Fibroblast of mammary gland (primary cell): ENCODE measurements at regions not wholly inside any gene's neighbourhood (a gene's known extent, or its start where the extent isn't known, plus 50 kb on each side); places are given as distances from the start of the nearest gene placed in this dataset.
"Not testable (repeated sequence)": the region's sequence is repeated elsewhere in the genome, so short reads cannot be mapped to it uniquely, and the experiment has no call there.

Experiments
- DNase-seq: peaks from one replicate; pipeline ENCODE4 v3.0.0-alpha.2; 2010; ENCODE audit warnings: low read depth
- H3K4me3 ChIP-seq: 2 replicates; pipeline ENCODE4 v1.5.1; 2011; ENCODE audit warnings: low read depth, mild to moderate bottlenecking, low read length, moderate library complexity; ENCODE audit not compliant: control insufficient read depth
- TF ChIP-seq, protein P1 (sequence below): conservative IDR thresholded peaks from 2 replicates; pipeline ENCODE4 v1.5.1; 2011; ENCODE audit warnings: low read depth, low read length, inconsistent platforms; ENCODE audit not compliant: control insufficient read depth, insufficient read depth

DNA sequence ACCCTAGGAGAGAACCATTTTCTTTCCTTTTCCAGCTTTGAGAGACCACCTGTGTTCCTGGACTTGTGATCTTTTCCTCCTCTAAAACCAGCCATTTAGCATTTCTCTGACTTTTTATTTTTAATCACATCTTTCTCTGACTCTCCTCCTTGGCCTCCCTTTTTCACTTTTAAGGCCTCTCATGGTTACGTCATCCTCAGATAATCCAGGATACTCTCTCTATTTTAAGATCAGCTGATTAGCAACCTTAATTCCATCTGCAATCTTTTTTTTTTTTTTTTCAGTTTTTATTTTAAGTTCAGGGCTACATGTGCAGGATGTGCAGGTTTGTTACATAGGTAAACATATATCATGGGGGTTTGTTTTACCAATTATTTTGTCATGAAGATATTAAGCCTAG is 54.0 kb downstream of the RFPL4B start:
- no peak overlapping the region for H3K4me3 ChIP-seq
- TF ChIP-seq, protein P1, sequence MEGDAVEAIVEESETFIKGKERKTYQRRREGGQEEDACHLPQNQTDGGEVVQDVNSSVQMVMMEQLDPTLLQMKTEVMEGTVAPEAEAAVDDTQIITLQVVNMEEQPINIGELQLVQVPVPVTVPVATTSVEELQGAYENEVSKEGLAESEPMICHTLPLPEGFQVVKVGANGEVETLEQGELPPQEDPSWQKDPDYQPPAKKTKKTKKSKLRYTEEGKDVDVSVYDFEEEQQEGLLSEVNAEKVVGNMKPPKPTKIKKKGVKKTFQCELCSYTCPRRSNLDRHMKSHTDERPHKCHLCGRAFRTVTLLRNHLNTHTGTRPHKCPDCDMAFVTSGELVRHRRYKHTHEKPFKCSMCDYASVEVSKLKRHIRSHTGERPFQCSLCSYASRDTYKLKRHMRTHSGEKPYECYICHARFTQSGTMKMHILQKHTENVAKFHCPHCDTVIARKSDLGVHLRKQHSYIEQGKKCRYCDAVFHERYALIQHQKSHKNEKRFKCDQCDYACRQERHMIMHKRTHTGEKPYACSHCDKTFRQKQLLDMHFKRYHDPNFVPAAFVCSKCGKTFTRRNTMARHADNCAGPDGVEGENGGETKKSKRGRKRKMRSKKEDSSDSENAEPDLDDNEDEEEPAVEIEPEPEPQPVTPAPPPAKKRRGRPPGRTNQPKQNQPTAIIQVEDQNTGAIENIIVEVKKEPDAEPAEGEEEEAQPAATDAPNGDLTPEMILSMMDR = no peak
- no peak for DNase-seq

DNA sequence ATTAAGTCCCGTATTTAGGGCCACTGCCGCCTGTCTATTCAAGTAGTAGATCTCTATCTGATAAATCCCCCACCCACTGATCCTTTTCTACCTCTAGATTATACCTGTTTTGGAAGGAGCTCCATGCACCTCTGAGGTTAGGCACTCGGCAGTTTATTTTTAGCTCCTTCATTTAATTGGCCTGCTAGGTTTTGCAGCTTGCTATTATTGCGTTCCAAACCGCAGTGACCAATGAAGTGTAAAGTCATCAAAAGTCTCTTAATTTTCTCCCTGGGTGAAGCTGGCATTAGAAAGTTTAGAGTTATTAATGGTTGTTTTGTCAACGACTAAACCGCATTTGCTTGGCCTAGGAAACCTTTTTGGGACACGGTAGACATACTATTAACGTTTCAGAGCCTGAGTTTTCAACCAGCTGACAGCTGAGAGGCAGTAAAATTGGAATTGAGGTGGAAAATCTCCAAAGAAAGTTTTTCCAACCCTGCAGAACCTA is 60.0 kb downstream of the RFPL4B start:
- no peak for DNase-seq
- H3K4me3 ChIP-seq = no peak overlapping the region
- TF ChIP-seq, protein P1 = no peak

DNA sequence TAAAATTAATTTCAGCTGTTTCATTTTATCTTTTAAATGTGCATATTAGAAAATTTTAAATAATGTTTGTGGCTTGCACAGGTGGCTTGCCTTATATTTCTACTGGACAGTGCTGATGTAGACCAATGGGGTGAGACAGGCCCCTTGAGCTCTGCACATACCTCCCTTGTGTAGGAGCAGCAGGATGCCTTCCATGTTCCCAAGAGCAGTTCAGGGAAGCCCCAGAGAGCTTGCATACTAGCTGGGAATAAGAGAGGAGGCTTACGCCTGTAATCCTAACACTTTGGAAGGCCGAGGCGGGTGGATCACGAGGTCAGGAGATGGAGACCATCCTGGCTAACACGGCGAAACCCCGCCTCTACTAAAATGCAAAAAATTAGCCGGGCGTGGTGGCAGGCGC is 61.4 kb downstream of the RFPL4B start:
- DNase-seq = no peak
- TF ChIP-seq, protein P1 = no peak
- no peak overlapping the region for H3K4me3 ChIP-seq

DNA sequence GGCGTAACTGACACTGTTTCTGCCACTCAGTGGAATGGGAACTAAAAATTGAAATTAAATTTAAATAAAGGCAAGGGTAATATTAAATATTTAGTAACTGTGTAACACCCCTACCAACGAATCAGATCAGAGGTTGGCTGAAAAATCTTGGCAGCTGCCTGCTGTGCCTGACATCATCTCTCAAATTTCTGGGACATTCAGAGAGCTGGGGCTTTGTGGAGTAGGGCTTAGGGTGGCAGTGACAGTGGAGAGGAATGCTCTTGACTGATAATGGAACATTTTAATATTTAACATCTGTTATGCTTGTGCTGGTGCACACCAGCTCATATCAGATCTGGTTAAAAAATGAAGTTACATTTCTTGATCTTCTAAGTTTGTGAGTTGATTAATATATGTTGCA is 62.2 kb downstream of the RFPL4B start:
- no peak for DNase-seq
- no peak overlapping the region for H3K4me3 ChIP-seq
- TF ChIP-seq, protein P1 = no peak

DNA sequence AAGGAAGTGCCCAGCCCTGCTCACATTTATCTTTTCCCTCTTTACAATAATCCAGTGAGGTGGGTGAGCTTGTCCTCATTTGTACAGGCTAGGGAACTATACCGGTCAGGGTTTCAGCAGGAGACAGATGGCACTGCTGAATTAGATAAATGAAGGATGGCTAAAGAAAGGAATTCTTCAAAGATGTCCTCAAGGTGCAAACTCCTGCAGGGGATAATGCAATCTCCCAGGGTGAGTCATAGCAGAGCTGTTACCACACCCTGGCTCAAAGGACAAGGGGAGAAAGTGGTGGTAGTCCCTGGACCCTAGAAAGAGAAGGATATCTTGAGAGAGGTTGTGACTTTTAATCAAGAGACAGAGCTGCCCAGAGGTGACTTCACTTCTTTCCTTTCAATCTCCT is 66.7 kb downstream of the RFPL4B start:
- DNase-seq = peak; percentile 24
- TF ChIP-seq, protein P1 = no peak
- H3K4me3 ChIP-seq = no peak overlapping the region

DNA sequence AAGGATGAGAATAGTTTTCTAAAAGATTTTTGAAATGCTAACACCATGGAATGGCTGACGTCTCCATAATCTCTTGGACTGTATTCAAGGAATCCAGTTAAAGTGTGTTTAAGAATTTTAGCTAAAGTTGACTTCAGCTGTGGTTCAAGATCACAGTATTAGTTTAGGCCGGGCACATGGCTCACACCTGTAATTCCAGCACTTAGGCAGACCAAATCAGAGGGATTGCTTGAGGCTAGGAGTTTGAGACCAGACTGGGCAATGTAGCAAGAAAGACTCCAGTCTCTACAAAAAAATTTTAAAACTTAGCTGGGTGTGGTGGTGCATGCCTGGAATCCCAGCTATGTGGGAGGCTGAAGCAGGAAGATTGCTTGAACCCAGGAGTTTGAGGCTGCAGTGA is 68.2 kb downstream of the RFPL4B start:
- DNase-seq = no peak
- TF ChIP-seq, protein P1 = no peak
- H3K4me3 ChIP-seq = no peak overlapping the region

DNA sequence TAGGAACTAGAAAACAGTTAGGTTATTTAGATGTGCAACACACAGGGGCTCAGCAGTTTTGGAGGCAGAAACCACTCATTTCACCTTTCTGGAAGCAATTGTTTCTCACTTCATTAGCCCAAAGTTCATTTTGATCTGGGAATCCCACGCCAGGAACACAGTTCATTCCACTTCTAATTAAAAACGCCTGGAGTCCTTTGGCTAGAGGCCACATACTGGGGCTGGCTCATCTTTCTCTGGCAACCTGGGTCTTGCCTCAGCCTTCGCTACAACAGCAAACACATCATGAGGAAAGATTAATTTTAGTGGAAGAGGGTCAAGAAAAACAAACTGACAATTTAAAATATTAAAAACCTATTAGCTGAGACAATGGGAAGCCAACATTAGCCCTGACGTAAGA is 69.7 kb downstream of the RFPL4B start:
- TF ChIP-seq, protein P1 = no peak
- H3K4me3 ChIP-seq = no peak overlapping the region

DNA sequence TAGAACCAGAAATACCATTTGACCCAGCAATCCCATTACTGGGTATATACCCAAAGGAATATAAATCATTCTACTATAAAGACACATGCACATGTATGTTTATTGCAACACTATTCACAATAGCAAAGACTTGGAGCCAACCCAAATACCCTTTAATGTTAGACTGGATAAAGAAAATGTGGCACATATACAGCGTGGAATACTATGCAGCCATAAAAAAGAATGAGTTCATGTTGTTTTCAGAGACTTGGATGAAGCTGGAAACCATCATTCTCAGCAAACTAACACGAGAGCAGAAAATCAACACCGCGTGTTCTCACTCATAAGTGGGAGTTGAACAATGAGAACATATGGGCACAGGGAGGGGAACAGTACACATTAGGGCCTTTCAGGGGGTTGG is 79.9 kb downstream of the RFPL4B start:
- not testable (repeated sequence) for H3K4me3 ChIP-seq, DNase-seq

More for the DNA sequence above, 69.7 kb downstream of the RFPL4B start:
- DNase-seq = peak; percentile 90
